ENCODE measurements at regions not wholly inside any gene's neighbourhood (a gene's known extent, or its start where the extent isn't known, plus 50 kb on each side); places are given as distances from the start of the nearest gene placed in this dataset.
A peak's percentile ranks its signal among the peaks of the same experiment; 100 is the strongest.
"Not testable (repeated sequence)": the region's sequence is repeated elsewhere in the genome, so short reads cannot be mapped to it uniquely, and the experiment has no call there.

DNA sequence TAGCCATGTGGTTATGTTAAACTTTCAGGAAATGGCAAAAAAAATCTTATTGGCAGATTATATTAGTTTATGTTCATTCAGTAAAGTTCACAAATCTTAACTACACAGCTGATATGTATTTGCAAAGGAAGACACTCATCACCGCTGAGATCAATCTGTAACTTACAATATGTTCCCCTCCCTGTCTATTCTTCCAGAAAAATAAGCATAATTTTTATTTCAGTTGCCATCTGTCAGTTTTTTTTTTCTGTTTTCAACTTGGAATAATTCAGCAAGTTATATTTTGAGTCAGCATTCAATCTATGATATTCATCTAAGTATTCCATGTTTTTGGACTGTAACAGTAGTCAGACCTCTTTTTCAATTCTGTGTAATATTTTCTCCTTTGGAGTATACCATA is 1019.9 kb upstream of the PTPRD start:
- H3K4me3 Mint-ChIP-seq = no peak overlapping the region
- no peaks in the 10 kb centered on the region for H3K4me1 Mint-ChIP-seq
- H3K27ac Mint-ChIP-seq = no peak overlapping the region
- ATAC-seq = no peak
- peaks cover 14% of the 10 kb centered on the region for H3K9me3 Mint-ChIP-seq
- no peaks in the 10 kb centered on the region for H3K36me3 Mint-ChIP-seq
- H3K27me3 Mint-ChIP-seq = no peaks in the 10 kb centered on the region

DNA sequence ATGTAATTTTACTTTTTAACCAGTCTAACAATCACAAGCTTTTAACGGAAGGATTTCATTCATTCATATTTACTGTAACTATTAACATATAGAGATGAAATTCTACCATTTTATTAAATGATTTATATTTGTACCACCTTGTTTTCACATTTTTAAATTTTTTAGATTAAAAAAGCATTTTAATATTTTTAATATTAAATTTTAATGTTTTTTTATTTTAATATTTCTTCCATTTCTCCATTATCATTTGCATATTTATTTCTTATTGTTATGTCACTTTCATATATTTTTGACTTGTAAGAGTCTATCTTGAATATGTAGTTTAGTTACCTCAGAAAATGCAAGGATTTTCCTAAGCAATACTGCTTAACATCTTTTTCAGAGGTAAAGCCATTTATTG is 1034.0 kb upstream of the PTPRD start:
- ATAC-seq = no peak
- no peaks in the 10 kb centered on the region for H3K27me3 Mint-ChIP-seq
- H3K4me1 Mint-ChIP-seq = no peaks in the 10 kb centered on the region
- no peaks in the 10 kb centered on the region for H3K36me3 Mint-ChIP-seq
- H3K4me3 Mint-ChIP-seq = no peak overlapping the region
- no peak overlapping the region for H3K27ac Mint-ChIP-seq
- no peaks in the 10 kb centered on the region for H3K9me3 Mint-ChIP-seq

DNA sequence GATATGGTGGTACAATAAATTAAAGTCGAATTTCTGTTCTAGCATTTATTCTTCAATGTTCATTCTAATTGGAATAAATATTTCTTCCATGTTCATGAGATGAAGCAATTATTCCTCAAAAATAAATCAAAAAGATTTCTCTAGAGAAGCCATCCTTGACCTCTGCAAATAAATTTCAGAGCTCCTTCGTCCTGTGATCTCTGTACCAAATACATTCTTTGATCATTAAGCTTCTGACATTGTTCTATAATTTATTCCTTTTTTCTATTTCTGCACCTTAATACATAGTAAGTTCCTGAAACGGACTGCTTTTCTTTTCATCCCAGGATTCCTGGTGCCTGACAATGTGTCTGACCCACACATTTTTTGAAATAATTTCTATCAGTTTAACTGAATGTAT is 1039.3 kb upstream of the TYRP1 start:
- Mint-ChIP-seq H3K4me1 (no peaks in the 10 kb centered on the region), H3K27me3 (no peaks in the 10 kb centered on the region), H3K9me3 (peaks cover 6% of the 10 kb centered on the region), H3K36me3 (no peaks in the 10 kb centered on the region), H3K27ac (no peak overlapping the region), H3K4me3 (no peak overlapping the region)
- ATAC-seq = no peak

DNA sequence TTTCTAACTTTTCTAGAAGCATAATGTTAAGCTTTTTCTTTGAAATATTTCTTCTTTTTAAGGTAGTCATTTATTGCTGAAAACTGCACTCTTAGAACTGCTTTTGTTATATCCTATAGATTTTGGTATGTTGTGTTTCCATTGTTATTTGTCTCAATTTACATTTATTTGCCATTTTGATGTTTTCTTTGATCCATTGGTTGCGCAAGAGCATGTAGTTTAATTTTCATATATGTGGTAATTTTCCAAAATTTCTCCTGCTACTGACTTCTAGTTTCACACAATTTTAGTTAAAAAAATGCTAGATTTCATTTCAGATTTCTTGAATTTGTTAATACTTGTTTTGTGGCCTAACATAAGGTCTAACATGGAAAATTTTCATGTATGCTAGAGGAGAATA is 1029.3 kb upstream of the TYRP1 start:
- no peak overlapping the region for H3K27ac Mint-ChIP-seq
- H3K9me3 Mint-ChIP-seq = peaks cover 11% of the 10 kb centered on the region
- H3K27me3 Mint-ChIP-seq = no peaks in the 10 kb centered on the region
- H3K4me1 Mint-ChIP-seq = no peaks in the 10 kb centered on the region
- no peak overlapping the region for H3K4me3 Mint-ChIP-seq
- ATAC-seq = no peak
- no peaks in the 10 kb centered on the region for H3K36me3 Mint-ChIP-seq

DNA sequence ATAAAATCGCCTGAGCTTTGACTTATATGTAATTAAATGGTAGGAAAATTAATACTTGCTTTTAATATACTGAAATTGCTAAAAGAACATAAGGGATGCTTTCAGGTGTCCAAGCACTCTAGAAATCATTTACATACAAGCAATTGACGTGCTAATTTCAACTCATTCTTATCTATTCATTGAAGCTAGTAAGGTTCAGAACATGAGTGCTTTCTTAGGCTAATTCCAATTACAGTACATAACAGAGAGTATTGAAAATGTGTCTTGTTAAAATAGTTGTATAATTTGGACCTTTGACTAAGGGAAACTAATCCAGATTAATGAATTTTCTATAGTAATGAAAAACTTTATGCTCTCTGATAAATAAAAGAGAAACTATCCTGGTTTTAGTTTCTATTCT is 1016.4 kb upstream of the TYRP1 start:
- Mint-ChIP-seq H3K36me3 (no peaks in the 10 kb centered on the region), H3K9me3 (peaks cover 5% of the 10 kb centered on the region), H3K27me3 (no peaks in the 10 kb centered on the region), H3K27ac (no peak overlapping the region), H3K4me3 (no peak overlapping the region), H3K4me1 (no peaks in the 10 kb centered on the region)
- ATAC-seq = no peak

DNA sequence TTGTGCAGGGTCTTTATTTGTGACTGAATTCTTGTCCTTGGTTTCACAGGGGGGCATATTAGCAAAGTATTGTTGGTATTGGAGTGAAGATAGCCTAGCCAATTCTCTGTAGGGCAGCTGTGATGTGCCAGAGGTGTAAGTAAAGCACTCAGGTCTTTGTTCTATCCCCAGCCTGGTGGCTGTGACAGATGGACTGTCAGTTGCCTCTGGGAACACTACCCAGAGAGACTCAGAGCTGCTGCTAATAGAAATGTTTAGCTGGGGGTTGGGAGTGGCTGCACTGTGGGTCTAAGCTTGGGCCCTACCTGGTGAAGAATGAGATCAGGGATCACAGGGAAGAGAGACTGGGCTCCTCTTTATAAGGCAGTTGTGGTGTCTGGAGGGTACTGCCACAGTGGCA is 1006.5 kb upstream of the TYRP1 start:
- Mint-ChIP-seq H3K27me3 (no peaks in the 10 kb centered on the region), H3K36me3 (no peaks in the 10 kb centered on the region), H3K4me3 (no peak overlapping the region), H3K9me3 (no peaks in the 10 kb centered on the region), H3K4me1 (no peaks in the 10 kb centered on the region), H3K27ac (no peak overlapping the region)
- peak; percentile 36 for ATAC-seq

DNA sequence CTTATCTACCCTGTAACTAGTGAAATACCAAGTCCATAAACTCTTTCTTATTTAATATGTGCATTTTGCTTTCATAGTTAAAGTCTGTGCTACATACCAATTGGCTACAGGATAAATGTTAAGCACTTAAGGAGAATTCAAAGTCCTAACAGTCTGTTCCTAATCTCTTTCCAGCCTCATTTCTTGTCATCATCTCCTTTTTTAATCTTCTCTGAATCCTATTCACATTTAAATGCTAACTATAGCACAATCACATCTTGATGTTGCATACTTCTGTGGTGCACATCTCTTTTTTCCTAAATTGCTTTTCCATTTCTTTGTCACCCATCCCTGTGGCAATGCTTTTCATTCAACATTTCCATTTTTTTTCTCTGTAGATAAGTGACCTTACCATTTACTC is 996.1 kb upstream of the TYRP1 start:
- H3K27me3 Mint-ChIP-seq = no peaks in the 10 kb centered on the region
- H3K36me3 Mint-ChIP-seq = no peaks in the 10 kb centered on the region
- no peak for ATAC-seq
- H3K4me3 Mint-ChIP-seq = no peak overlapping the region
- H3K9me3 Mint-ChIP-seq = peaks cover 11% of the 10 kb centered on the region
- H3K4me1 Mint-ChIP-seq = no peaks in the 10 kb centered on the region
- H3K27ac Mint-ChIP-seq = no peak overlapping the region

DNA sequence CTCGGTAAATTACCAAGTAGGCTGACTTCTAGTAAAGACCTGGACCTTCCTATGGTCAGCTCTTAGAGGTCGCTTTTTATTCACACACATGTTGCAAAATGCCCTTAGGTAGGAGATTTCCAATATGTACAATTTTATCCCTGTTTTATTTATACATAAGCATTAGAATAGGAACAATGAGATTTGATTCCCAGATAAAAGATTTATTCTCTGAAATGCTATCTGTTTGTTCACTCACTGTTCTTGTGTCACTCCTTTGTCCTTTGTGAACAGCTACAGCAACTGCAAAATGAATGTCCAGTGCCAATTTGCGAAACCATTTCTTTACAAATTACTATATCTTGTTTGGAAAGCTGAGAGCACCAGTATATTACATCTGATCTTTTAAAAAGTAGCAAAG is 991.5 kb upstream of the TYRP1 start:
- H3K9me3 Mint-ChIP-seq = peaks cover 9% of the 10 kb centered on the region
- no peaks in the 10 kb centered on the region for H3K4me1 Mint-ChIP-seq
- H3K27me3 Mint-ChIP-seq = no peaks in the 10 kb centered on the region
- ATAC-seq = no peak
- no peak overlapping the region for H3K4me3 Mint-ChIP-seq
- no peaks in the 10 kb centered on the region for H3K36me3 Mint-ChIP-seq
- no peak overlapping the region for H3K27ac Mint-ChIP-seq

DNA sequence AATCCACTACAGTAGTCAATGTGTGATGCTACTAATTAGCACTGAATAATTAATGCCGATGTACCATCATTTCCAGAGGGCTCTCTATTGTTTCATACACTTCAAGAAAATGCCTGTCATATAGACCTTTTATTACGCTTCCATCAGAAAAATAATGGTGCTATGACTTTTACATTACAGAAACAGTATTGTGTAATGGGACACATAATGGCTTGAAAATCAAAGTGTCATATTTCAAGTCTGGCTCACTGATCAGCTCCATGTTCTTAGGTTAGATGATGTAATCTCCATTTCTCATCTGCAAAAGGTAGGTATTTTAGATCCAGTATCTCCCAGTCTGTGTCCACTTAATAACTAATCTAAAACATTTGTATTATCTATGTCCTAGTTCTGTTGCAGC is 990.6 kb upstream of the TYRP1 start:
- Mint-ChIP-seq H3K36me3 (no peaks in the 10 kb centered on the region), H3K9me3 (peaks cover 5% of the 10 kb centered on the region), H3K27me3 (no peaks in the 10 kb centered on the region), H3K4me1 (no peaks in the 10 kb centered on the region), H3K27ac (no peak overlapping the region), H3K4me3 (no peak overlapping the region)
- no peak for ATAC-seq

DNA sequence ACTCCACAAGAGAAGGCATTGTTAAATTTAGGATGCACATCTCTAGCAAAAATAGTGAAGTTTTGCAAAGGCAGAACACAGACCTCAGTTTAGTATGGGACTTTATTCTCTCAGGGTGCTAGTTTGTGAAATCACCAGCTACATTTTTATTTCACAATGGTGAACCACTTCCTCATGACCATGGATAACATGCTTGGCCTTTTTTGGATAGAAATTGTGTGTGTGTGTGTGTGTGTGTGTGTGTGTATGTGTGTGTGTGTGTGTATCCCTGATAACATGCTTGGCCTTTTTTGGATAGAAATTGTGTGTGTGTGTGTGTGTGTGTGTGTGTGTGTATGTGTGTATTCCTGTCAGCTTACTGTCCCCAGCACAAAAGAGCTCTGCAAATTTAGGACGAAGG is 989.0 kb upstream of the TYRP1 start:
- H3K36me3 Mint-ChIP-seq, H3K27me3 Mint-ChIP-seq, H3K27ac Mint-ChIP-seq, ATAC-seq, H3K4me3 Mint-ChIP-seq, H3K4me1 Mint-ChIP-seq, H3K9me3 Mint-ChIP-seq: not testable (repeated sequence)

DNA sequence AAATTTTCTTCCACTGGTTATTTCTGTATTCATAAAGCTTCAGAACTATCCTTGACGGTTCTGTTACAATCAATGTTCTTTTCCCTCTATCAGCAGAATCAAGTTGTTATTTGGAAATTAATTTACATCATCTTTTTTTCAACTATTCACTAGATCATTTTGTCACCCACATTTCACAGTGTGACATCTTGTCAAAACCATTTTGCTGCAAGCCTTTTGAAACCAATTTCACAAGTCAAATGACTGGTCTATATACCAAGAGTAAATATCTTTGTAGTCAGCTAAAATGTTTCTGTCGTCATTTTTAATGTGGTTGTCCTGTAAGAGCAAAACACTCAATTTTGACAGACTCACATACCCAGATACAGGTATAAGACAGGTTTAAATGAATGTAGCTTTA is 984.3 kb upstream of the TYRP1 start:
- H3K36me3 Mint-ChIP-seq = no peaks in the 10 kb centered on the region
- no peak overlapping the region for H3K27ac Mint-ChIP-seq
- H3K4me1 Mint-ChIP-seq = no peaks in the 10 kb centered on the region
- H3K27me3 Mint-ChIP-seq = no peaks in the 10 kb centered on the region
- no peak overlapping the region for H3K4me3 Mint-ChIP-seq
- no peak for ATAC-seq
- peaks cover 4% of the 10 kb centered on the region for H3K9me3 Mint-ChIP-seq

DNA sequence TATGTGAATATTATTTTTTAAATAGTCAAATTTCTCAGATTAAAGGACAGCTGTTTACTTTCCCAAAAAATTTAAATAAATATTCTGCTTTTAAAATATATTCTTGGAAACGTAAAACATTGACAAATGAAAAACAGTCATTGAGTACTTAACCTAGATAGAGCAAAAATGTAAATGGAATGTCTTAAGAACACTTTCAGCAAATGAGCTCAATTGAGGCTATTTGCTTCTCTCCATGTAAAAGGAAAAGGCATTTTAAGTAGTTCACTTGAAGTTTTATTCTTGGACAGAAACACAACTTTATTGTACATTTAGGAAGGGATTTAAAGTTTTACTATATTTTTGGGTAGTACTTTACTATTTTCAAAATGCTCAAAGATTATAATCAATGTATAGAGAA is 983.6 kb upstream of the TYRP1 start:
- no peak overlapping the region for H3K4me3 Mint-ChIP-seq
- no peak for ATAC-seq
- no peak overlapping the region for H3K27ac Mint-ChIP-seq
- no peaks in the 10 kb centered on the region for H3K4me1 Mint-ChIP-seq
- peaks cover 4% of the 10 kb centered on the region for H3K9me3 Mint-ChIP-seq
- no peaks in the 10 kb centered on the region for H3K36me3 Mint-ChIP-seq
- H3K27me3 Mint-ChIP-seq = no peaks in the 10 kb centered on the region

DNA sequence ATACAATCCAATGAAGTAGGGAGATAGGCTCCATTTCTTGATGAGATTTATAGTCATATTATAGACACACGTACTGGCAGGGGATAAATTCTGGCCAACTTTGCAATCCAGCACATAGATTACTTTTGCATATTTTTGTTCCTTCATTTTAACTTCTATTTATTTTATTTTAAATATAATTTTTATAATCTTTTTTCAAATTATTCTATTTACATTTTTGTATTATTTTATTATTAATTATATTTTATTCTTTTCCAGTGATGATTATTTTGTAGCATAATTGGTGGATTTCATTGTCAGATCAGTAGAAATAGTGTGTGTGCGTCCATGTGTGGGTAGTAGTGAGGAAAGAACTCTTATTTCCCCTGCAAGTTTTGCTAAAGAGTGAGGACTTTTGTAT is 980.1 kb upstream of the TYRP1 start:
- H3K4me1 Mint-ChIP-seq = no peaks in the 10 kb centered on the region
- H3K9me3 Mint-ChIP-seq = peaks cover 7% of the 10 kb centered on the region
- no peaks in the 10 kb centered on the region for H3K36me3 Mint-ChIP-seq
- no peak for ATAC-seq
- H3K4me3 Mint-ChIP-seq = no peak overlapping the region
- H3K27me3 Mint-ChIP-seq = no peaks in the 10 kb centered on the region
- H3K27ac Mint-ChIP-seq = no peak overlapping the region

DNA sequence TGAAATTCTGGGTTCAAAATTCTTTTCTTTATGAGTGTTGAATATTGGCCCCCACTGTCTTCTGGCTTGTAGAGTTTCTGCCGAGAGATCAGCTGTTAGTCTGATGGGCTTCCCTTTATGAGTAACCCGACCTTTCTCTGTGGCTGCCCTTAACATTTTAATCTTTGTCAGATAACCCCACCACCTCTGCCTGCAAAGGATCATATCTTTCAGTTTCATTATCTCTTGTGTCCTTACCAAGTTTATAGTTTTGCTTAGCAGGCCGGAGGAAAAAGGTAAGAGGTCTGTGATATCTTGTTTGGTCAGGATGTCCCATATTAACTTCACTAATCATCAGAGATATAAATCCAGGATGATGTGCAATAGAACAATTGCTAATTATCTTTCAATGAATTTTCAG is 970.2 kb upstream of the TYRP1 start:
- ATAC-seq = no peak
- no peak overlapping the region for H3K27ac Mint-ChIP-seq
- peaks cover 2% of the 10 kb centered on the region for H3K9me3 Mint-ChIP-seq
- no peaks in the 10 kb centered on the region for H3K36me3 Mint-ChIP-seq
- no peaks in the 10 kb centered on the region for H3K27me3 Mint-ChIP-seq
- no peak overlapping the region for H3K4me3 Mint-ChIP-seq
- H3K4me1 Mint-ChIP-seq = no peaks in the 10 kb centered on the region

DNA sequence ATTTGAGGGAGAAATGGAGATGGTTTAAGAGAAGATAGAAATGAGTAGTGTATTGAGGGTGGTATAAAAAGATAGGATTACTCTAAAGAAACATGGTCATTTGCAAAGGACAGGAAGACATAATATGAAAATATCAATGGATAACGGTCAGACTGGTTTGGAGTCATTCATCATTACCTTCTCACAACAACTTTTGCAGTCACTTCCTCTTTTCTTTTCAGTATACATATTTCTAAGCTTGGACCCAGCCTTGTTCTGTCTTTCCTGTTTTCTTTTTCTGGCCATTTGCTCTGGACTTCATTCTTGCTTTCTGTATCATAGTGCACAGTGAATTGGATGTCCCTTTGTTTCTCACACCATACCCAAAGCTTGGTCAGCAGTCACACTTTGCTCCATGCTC is 966.5 kb upstream of the TYRP1 start:
- no peaks in the 10 kb centered on the region for H3K27me3 Mint-ChIP-seq
- no peaks in the 10 kb centered on the region for H3K36me3 Mint-ChIP-seq
- ATAC-seq = no peak
- no peak overlapping the region for H3K27ac Mint-ChIP-seq
- no peak overlapping the region for H3K4me3 Mint-ChIP-seq
- H3K4me1 Mint-ChIP-seq = no peaks in the 10 kb centered on the region
- H3K9me3 Mint-ChIP-seq = peaks cover 2% of the 10 kb centered on the region

DNA sequence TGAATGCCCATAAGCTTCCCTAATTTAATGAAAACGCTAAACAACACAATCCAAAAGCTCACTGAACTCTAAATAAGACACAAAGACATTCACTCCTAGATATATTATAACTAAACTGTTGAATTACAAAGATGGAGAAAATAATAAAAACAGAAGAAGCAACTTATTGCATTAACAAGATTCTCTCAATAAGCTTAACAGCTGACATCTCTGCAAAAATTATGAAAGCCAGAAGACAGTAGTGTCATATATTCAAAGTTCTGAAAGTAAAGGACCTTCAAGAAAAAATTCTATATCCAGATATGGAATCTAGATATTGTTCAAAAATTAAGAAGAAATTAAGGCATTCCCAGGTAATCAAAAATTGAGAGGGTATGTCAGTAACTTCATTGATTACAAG is 957.8 kb upstream of the TYRP1 start:
- Mint-ChIP-seq H3K27me3 (no peaks in the 10 kb centered on the region), H3K9me3 (peaks cover 10% of the 10 kb centered on the region), H3K36me3 (no peaks in the 10 kb centered on the region), H3K27ac (no peak overlapping the region), H3K4me1 (no peaks in the 10 kb centered on the region), H3K4me3 (no peak overlapping the region)
- ATAC-seq = no peak

DNA sequence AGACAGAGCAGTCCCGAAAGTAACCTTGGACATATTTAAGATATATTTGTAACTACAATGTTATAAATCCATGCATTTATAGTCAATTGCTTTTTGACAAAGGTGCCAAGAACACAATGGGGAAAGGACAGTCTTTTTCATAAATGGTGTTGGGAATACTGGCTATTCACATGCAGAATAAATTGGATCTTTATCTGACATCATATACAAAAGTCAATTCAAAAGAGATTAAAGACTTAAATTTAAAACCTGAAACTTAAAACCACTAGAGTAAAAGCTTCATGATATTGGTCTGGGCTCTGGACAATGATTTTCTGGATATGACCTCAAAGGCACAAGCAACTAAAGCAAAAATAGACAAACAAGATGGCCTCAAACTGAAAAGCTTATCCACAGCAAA is 950.7 kb upstream of the TYRP1 start:
- Mint-ChIP-seq H3K27ac (no peak overlapping the region), H3K4me3 (no peak overlapping the region), H3K27me3 (no peaks in the 10 kb centered on the region), H3K36me3 (no peaks in the 10 kb centered on the region), H3K9me3 (no peaks in the 10 kb centered on the region), H3K4me1 (no peaks in the 10 kb centered on the region)
- ATAC-seq = no peak

Data from stimulated activated memory B cell treated with anti-CD40 and anti-IgM and Interleukin-4, amounts not matched to agents 10 μg/mL and 1 μg/mL and 100 μg/mL, for 72 hours (primary cell).